Brain microvascular endothelial cell (primary cell): ENCODE measurements at regions not wholly inside any gene's neighbourhood (a gene's known extent, or its start where the extent isn't known, plus 50 kb on each side); places are given as distances from the start of the nearest gene placed in this dataset.

Experiments
- DNase-seq: peaks from one replicate; pipeline ENCODE4 v3.0.0-alpha.2; 2020
- H3K27ac ChIP-seq: fragments of 250-450 bp; sonication (Bioruptor Pico); 2 replicates; pipeline ENCODE4 v1.5.1; 2020; ENCODE audit warnings: mild to moderate bottlenecking, moderate library complexity
- H3K27me3 ChIP-seq: fragments of 250-450 bp; sonication (Bioruptor Pico); replicated peaks from 2 replicates; pipeline ENCODE4 v1.5.1; 2020; ENCODE audit warnings: mild to moderate bottlenecking
- H3K36me3 ChIP-seq: fragments of 250-450 bp; sonication (Bioruptor Pico); replicated peaks from 2 replicates; pipeline ENCODE4 v1.5.1; 2020; ENCODE audit warnings: mild to moderate bottlenecking
- H3K4me3 ChIP-seq: 2 replicates; pipeline ENCODE4 v1.5.1; 2011; ENCODE audit warnings: low read depth, mild to moderate bottlenecking, control low read depth, low read length, moderate library complexity
- CTCF ChIP-seq: IDR thresholded peaks from 2 replicates; pipeline ENCODE4 v1.5.1; 2011; ENCODE audit warnings: low read depth, mild to moderate bottlenecking, moderate library complexity, low read length, control low read depth, inconsistent platforms; ENCODE audit errors: missing control alignments
- in situ Hi-C: cut with HindIII; loops from 2 replicates; pipeline ENCODE4 v1.10.0; 2017; ENCODE audit warnings: low sequenced_read_pairs, low pct_ligation_motif_present

- TF ChIP-seq CTCF: no peak
- in situ Hi-C loops: no loop called here
- Histone ChIP-seq H3K36me3 (no peaks in the 10 kb centered on the region), H3K4me3 (no peak overlapping the region), H3K27me3 (no peaks in the 10 kb centered on the region), H3K27ac (no peak overlapping the region)
- DNase-seq: no peak
These were observed 172.2 kb downstream of the HHIP start for GRCh38 chr4:144818136-144818535.

GRCh38 chr4:144819591-144819990 is 173.6 kb downstream of the HHIP start:
- peak overlapping the region; percentile 68 for H3K27ac ChIP-seq
- no peak for TF ChIP-seq CTCF
- no peak for DNase-seq
- no peak overlapping the region for H3K4me3 ChIP-seq
- H3K27me3 ChIP-seq: no peaks in the 10 kb centered on the region
- H3K36me3 ChIP-seq: no peaks in the 10 kb centered on the region
- in situ Hi-C loops: no loop called here

GRCh38 chr4:144820011-144820727 is 174.2 kb downstream of the HHIP start:
- peak overlapping the region; percentile 68 for H3K27ac ChIP-seq
- in situ Hi-C loops: no loop called here
- no peaks in the 10 kb centered on the region for H3K36me3 ChIP-seq
- H3K27me3 ChIP-seq: no peaks in the 10 kb centered on the region
- no peak for TF ChIP-seq CTCF
- no peak overlapping the region for H3K4me3 ChIP-seq
- peak; percentile 46 for DNase-seq

GRCh38 chr4:144820728-144821085 is 174.8 kb downstream of the HHIP start:
- Histone ChIP-seq H3K36me3 (no peaks in the 10 kb centered on the region), H3K27ac (peak overlapping the region; percentile 68), H3K27me3 (no peaks in the 10 kb centered on the region), H3K4me3 (no peak overlapping the region)
- TF ChIP-seq CTCF: no peak
- in situ Hi-C loops: no loop called here
- DNase-seq: peak; percentile 65

GRCh38 chr4:144831971-144832370 is 186.0 kb downstream of the HHIP start:
- in situ Hi-C loops: no loop called here
- no peaks in the 10 kb centered on the region for H3K36me3 ChIP-seq
- no peak overlapping the region for H3K4me3 ChIP-seq
- no peak for TF ChIP-seq CTCF
- no peak for DNase-seq
- no peak overlapping the region for H3K27ac ChIP-seq
- no peaks in the 10 kb centered on the region for H3K27me3 ChIP-seq

GRCh38 chr4:144845411-144845810 is 199.5 kb downstream of the HHIP start:
- no peak overlapping the region for H3K4me3 ChIP-seq
- no peak for DNase-seq
- no peaks in the 10 kb centered on the region for H3K27me3 ChIP-seq
- H3K27ac ChIP-seq: no peak overlapping the region
- no peaks in the 10 kb centered on the region for H3K36me3 ChIP-seq
- in situ Hi-C loops: no loop called here
- no peak for TF ChIP-seq CTCF
